HK-2 (cell line): ENCODE measurements at regions not wholly inside any gene's neighbourhood (a gene's known extent, or its start where the extent isn't known, plus 50 kb on each side); places are given as distances from the start of the nearest gene placed in this dataset.

Experiments used
- DNase-seq: peaks from one replicate; pipeline ENCODE4 v3.0.0-alpha.2; 2018; ENCODE audit not compliant: unreplicated experiment

DNA sequence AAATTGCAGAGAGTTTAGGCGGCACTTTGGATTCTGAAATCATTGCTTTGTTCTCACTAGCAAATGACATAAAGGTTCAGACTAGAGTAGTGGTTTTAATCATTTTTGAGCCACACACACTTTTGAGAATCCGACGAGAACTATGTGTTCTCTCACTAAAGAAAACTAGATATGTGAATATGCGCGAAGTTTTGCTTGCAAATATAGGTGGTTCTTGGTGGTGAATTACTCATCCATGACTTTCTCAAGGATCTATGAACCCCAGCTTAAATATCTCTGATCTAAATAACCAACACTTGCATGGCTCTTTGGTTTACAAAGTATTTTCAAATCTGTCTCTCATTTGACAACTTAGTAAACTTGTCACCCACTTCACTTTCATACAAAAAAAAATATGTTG lies 54.8 kb downstream of the NOG start:
- no peak for DNase-seq

GRCh38 chr17:56648806-56649205 lies 55.3 kb downstream of the NOG start:
- no peak for DNase-seq

GRCh38 chr17:56652628-56653027 lies 59.1 kb downstream of the NOG start:
- DNase-seq: no peak

- DNase-seq: peak; percentile 41
Observed at GRCh38 chr17:56653877-56654276, 60.4 kb downstream of the NOG start.

DNA sequence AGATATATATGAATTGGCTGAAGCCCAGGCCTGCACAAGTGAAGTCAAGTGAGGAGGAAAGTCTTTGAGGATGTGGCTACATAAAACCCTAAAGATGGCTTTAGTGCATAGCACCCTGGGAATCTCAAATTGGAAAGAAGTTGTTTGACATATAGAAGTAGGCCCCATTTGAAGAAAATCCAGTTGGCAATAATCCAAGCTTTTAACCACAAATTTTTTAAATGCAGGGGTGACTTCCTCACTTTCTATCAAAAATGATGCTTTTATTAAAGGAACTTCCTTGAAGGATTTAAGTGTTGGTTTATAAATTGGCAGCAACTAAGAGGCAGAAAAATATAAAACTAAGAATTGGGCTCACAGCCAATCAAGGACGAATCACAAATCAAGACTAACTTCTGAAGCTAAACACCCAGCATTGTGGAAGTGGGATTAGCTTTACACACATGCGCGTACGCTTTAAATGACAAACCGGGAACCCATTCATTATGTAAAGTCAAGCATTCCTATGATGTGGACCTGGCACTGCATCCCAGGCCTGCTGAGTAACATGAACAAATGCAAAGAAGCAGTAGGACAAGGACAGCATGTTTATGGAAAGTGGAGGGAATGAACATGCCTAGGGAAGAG lies 63.3 kb downstream of the NOG start:
- DNase-seq: no peak

DNA sequence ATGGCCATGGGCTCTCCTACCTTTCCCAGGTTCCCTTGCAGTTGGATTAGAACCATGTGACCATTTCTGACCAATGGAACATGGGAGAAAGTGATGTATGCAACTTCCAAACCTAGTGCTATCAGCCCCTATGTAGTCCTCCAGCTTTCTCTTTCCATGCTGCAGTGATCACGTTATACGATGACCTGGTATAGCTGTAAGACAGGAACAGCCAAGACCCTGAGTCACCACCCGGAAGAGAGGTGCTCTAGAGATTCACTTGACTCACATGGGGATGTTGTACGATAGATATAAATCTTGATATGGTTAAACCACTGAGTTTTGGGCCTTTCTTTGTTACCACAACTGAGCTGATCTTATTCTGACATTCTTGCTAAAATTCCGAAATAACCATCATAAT lies 65.1 kb downstream of the NOG start:
- DNase-seq: no peak

GRCh38 chr17:56659622-56660021 lies 66.1 kb downstream of the NOG start:
- DNase-seq: no peak

DNA sequence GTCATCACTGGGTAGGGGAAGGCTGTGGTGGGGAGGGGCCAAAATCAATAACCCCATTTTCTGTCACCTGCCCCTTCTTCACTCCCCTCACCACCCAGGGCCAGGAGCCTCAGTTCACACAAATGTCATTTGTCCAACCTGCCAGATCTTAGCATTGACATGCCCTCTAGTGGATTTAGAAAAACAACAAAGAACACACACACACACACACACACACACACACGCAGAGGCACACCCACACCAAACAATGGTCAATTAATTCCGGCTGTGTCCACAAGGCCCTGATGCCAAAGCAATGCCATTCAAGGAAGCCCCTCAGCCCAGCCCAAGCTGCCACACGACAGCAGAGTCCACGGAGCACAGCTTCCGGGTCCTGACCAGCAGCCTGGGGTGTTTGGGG lies 68.4 kb downstream of the NOG start:
- no peak for DNase-seq

- no peak for DNase-seq
Observed at GRCh38 chr17:56665864-56666263, 72.4 kb downstream of the NOG start.

- no peak for DNase-seq
Observed at GRCh38 chr17:56667925-56668458, 74.5 kb downstream of the NOG start.

DNA sequence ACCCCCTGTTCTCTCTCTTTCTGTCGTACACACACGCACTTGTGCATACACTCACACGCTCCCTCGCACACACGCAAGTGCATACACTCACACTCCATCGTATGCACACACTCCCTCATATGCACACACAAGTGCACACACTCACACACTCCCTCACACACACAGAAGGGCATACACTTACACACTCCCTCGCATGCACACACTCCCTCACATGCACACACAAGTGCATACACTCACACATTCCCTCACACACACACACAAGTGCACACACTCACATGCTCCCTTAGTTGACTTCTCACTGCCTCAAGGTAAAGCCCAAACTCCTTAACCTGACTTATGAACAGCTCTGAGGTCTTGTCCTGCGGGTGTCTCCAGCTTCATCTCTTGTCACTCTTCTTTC lies 78.7 kb downstream of the NOG start:
- no peak for DNase-seq

GRCh38 chr17:56674401-56674925 lies 81.0 kb downstream of the NOG start:
- DNase-seq: no peak

DNA sequence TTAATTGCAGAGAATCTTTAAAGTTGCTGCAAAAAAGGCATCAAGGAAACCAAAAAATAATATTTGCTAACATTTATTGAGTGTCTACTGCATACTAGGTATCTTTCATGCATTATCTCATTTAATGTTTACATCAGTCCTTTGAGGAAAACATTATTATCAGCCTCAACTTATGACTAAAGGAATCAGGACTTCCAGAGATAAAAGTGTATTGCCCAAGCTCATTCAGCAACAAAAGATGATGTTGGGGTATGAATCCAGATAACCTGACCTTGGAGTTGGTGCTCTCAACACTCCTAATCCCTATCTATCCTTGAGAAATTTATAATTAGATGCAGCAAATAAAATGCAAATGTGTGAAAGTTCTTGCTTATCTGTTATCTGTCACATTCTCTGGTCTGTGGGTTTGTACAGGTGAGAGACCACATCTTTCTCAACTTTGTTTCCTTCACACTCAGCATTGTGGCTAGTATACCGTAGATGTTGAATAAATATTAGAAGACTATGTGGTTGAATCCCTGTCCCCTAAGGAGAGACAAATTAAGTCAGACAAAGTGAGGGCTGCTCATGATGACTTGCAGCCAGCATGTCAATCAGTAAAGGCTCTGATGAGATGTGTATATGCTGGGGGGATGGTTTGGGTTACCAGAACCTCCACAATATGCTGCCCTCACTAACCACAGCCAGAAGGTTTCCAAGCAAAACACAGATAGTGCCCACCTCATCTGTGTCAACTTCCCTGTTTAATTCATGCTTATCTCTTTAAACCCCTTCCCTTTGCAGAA lies 82.6 kb downstream of the NOG start:
- no peak for DNase-seq

DNA sequence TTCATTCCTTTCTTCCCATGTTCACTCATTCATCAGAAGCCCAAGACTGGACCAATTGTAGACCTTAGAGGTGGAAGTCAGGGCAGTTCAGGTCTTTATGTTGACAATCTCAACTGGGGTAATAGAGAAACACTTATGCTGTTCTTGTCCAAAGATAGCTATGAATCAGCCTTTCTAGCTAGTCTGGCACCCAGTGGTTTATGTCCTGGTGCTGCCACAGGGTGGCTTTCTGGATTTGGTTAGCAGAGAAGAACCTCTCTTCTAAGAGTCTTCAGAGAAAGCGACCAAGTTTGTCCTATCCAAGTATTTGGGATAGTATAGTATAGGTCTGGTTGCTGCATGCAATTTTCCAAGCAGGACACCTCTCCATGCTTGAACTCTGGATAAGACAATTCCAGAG lies 83.3 kb downstream of the NOG start:
- no peak for DNase-seq

- DNase-seq: no peak
Observed at GRCh38 chr17:56678249-56679114, 85.0 kb downstream of the NOG start.

DNA sequence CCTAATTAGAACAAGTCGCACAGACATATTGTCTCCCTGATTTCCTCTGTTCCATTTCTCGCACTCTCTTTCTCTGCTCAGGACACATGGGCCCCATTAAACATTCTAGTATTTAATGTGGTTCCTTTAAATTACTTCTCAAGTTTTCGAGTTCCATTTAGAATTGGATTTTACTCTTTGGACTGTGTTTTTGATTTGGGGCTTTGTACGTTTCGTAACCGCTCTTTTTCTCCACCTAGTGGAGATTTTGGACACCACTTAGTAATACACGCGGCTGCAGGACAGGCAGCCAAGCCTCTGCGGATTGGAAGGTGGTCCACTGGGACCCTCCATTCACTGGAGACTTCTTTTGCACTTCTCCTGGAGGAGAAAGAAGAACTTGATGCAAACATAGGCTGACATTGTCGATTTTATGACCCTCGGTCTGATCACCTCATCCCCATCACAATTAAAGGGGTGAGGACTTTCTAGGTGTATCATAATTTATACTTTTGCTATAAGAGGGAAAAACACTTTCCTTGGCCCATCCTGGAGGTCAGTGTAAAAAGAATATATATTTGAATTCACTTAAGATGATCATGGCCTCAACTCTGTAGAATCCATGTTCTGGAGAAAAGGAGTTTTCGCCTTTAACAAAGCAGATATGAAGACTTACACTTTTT lies 85.7 kb downstream of the NOG start:
- no peak for DNase-seq

DNA sequence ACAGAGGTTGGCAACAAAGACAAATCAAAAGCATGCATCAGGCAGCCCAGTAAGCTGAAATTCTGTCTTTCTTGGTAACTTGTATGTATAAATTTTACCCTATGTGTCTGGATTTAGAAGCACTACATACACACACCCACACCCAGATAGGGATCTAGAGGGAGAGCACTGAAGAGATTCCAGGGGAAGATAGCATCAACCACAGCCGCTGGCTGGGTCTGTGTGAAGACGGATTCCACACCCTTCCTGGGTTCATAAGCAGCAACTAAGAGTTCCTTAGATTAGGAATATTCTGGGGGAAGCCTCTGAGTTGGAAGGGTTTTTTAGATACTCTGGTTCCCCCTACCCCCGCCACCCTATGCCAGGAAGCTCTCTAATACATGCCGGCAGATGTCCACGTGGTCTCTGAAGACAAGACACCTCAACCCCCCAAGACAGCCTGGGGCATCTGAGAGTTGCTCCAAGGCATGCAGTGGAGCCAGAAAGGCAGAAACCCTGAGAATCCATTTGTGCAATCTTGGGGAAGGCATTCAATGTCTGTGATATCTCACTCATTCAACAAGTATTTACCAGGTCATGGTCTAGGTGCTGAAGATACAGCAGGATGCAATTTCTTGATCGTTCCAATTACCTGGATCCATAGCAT lies 86.4 kb downstream of the NOG start:
- DNase-seq: no peak

- no peak for DNase-seq
Observed at GRCh38 chr17:56680676-56681075, 87.2 kb downstream of the NOG start.

GRCh38 chr17:56681561-56682266 lies 88.2 kb downstream of the NOG start:
- peak; percentile 42 for DNase-seq

GRCh38 chr17:56688151-56688550 lies 94.7 kb downstream of the NOG start:
- DNase-seq: no peak
